NOMO-1 (cell line): ENCODE measurements at regions not wholly inside any gene's neighbourhood (a gene's known extent, or its start where the extent isn't known, plus 50 kb on each side); places are given as distances from the start of the nearest gene placed in this dataset.
"Not testable (repeated sequence)": the region's sequence is repeated elsewhere in the genome, so short reads cannot be mapped to it uniquely, and the experiment has no call there.

Experiments
- DNase-seq, 2 experiments: peaks; one replicate each; lab custom pipeline; 2025; ENCODE audit not compliant: unreplicated experiment in 2 of 2; lab: John Stamatoyannopoulos, UW

GRCh38 chr18:49731860-49732311 is 81.4 kb downstream of the ACAA2 start:
- DNase-seq, result no peak

DNA sequence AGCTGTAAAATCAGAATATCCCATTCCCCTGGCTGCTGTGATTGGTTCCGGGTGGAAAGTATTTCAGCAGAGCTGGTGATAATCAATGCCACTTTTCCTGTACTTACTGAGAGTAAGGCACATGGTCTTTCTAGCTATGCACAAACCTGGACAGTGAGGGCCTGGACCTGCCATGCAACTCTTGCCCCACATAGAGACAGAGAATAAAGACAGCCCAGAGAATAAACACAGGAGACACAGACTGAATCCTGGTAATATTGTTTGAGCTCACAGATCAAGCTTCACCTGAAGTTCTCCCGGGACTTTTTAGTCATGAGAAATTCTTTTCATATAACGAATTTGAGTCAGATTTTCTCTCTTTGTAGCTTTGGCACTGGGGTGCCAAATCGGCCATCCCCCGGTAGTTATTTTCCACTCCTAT is 81.9 kb downstream of the ACAA2 start:
- DNase-seq, result no peak

GRCh38 chr18:49730951-49731391 is 82.4 kb downstream of the ACAA2 start:
- DNase-seq, result no peak

- peak; percentile 3 to 19 for DNase-seq
Observed at GRCh38 chr18:49728542-49728941, 84.8 kb downstream of the ACAA2 start.

DNA sequence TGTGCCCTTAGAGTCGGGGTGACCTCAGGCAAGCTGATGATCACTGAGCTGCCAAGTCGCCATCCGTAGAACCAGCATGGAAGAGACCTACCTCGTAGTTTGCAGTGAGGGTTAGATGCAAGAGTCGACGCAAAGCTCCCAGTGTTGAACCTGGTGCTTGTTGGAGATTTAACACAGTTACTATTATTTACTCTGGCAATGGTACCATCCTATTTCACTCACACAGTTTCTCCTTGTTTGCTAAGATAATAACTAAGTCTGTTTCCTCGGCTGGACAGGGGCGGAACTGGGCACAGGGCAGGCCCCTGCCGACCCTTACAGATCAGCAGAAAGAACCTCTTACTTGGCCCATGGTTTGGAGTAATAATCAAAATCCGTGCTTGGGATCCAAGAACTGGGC is 85.5 kb downstream of the ACAA2 start:
- DNase-seq, result no peak

- no peak for DNase-seq
Observed at GRCh38 chr18:49726675-49726963, 86.7 kb downstream of the ACAA2 start.

- no peak for DNase-seq
Observed at GRCh38 chr18:49725809-49726674, 87.3 kb downstream of the ACAA2 start.

GRCh38 chr18:49723648-49724180 is 89.6 kb downstream of the ACAA2 start:
- DNase-seq, result no peak

GRCh38 chr18:49722477-49722876 is 90.9 kb downstream of the ACAA2 start:
- DNase-seq, result no peak

DNA sequence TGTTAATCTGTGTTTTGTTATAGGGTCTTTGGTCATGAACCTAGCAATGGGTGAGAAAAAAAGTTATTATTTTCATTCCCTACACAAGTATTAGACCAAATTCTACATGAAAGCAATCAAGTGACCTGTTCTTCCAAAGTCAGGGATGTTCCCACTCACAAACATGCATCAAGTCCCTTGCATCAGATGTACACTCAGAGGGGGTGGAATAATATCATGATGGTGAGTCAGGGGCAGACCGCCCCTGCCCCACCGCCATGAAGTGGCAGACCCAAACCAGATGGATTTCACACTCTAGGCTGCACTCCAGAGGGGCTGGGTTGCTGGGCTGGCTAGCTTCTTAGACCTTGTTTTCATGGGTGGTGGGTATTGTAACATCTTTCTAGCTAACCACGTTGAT is 91.4 kb downstream of the ACAA2 start:
- DNase-seq, result no peak

DNA sequence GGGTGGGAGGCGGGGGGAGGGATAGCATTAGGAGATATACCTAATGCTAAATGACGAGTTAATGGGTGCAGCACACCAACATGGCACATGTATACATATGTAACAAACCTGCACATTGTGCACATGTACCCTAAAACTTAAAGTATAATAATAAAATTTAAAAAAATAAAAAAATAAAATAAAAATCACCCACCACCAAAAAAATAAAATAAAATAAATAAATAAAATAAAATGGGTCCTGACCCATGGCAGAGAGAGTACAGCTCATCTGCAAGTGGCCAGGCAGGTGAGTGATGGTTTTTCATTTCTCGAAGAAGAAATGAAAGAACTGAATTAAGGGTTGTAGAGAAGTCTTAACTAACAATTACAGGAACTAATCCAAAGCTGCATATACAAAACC is 92.4 kb downstream of the ACAA2 start:
- not testable (repeated sequence) for DNase-seq

- no peak for DNase-seq
Observed at GRCh38 chr18:49717617-49718016, 95.7 kb downstream of the ACAA2 start.

DNA sequence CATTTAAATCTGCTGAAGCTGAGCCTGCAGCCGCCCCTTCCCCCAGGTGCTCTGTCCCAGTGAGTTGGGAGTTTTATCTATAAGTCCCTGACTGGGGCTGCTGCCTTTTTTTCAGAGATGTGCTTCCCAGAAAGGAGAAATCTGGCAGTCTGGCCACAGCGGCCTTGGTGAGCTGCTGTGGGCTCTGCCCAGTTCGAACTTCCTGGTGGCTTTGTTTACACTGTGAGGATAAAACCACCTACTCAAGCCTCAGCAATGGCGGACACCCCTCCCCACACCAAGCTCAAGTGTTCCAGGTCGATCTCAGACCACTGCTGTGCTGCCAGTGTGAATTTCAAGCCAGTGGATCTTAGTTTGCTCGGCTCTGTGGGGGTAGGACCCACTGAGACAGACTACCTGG is 97.3 kb downstream of the ACAA2 start:
- DNase-seq, result no peak

- DNase-seq, result no peak
Observed at GRCh38 chr18:49709347-49709690, 104.0 kb downstream of the ACAA2 start.

GRCh38 chr18:49708662-49709346 is 104.5 kb downstream of the ACAA2 start:
- DNase-seq, result no peak

GRCh38 chr18:49707599-49707998 is 105.7 kb downstream of the ACAA2 start:
- DNase-seq, result no peak

GRCh38 chr18:49704334-49704733 is 109.0 kb downstream of the ACAA2 start:
- no peak for DNase-seq

DNA sequence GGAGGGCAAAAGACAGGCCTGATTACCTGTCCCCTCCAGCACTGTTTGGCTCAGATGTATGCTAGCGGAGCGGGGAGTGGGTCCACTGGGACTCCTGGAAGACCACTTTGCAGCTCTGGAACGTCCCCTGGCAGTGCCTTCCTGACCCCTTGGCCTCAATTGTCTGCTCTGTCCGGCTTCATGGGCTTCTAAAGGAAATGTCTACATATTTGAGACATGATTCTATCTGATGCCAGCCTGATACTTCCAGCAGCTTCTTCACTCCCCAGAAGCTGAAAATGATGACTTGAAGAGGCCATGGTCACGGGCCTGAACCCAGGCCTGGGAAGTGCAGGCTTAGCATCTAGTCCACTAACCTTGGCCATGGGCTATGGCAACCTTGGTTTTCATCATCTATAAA is 112.1 kb downstream of the ACAA2 start:
- no peak for DNase-seq

DNA sequence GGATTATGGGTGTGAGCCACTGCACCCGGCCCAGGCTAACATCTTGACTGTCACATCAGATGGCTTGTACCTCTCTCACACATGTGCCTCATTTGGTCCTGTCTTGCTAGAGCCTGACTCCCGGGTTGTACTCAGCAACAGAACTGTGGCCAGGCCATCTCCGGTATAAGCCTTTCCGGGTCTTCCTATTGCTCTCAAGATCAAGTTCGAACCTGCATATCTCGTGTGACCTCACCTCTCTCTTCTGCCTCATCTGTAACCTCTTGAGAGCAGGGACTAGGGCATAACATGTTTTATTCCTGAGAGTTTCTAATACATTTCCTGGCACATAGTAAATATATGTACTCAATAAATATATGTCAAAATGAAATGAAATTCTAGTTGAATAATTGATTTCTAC is 114.0 kb downstream of the ACAA2 start:
- DNase-seq, result no peak

DNA sequence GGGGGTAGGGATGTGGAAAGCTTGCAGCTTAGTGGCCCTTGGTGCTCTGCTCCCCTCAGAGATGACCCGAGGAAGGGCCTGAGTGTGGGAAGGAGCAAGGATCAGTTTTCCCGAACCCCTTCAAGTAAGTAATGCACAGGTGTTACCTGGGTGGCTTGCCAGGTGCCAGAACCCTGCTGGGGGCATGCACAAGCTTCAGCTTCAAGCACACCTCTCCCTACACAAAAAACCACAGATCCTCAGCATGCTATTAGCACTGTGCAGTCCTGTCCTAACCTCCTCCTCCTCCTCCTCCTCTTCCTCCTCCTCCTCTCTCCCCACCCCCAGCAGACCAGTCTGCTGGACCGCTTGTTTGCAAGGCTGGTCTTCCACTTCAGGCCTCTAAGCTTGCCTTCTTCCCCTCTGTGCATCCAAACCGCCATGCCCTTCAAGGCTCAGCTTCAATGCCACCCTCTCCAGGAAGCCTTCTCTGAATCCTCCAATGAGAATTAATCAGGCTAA is 114.8 kb downstream of the ACAA2 start:
- DNase-seq, result no peak

DNA sequence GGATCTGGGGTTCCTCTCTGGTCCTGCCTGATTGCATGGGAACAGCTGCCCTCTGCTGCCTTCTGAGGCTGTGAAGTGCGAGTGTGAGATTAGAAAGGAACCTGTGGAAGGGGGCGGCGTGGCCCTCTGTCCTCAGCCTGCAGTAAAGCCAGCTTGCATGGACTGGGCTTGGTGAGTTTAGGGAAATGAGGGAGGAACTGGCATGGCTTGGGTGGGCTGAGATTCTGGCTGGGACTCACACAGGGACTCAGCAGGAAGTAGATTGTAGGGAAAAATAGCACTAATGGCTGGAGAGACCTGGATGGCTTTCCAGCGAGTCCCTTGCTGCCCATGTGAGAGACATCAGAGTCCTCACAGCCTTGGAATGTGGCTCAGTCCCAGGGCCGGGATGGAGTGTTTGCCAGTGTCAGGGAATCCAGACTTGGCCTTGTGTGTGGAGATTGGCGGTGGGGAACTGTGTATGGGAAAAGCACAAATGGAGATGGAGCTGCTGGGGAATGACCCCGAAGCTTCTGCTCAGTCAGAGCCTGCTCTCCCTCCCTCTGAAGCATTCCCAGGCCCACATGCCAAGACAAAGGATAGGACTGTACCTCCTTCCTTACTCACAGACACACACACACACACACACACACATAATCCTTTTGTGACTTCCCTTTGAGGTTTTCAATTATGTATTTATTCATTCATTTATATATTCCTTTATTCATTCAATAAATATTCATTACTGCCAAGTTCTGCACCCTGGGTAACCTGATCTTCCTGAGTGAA is 115.4 kb downstream of the ACAA2 start:
- DNase-seq, result no peak
